ENCODE measurements at regions not wholly inside any gene's neighbourhood (a gene's known extent, or its start where the extent isn't known, plus 50 kb on each side); places are given as distances from the start of the nearest gene placed in this dataset.

DNA sequence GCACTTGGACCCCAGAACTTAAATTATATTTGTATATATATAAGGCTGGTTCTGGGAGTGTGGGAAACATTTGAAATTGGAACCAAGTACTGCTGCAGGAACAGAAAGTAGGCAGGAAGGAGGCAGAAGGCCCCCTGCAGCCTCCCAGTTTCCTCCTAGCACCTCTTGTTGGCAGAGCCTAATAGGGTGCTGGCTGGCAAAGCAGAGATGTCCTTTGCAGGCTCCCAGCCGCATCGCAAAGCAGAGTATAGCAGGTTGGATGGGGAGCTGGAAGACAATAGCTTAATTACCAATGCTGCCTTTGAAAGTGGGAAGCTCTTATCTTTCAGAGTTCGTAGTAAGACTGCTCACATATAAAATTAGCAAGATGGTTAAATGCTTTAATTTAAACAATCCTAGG is 370.8 kb upstream of the C11orf87 start:
- Histone ChIP-seq H3K4me2 (no peak overlapping the region), H3K9me3 (no peaks in the 10 kb centered on the region), H3K4me1 (no peaks in the 10 kb centered on the region), H3K27ac (no peak overlapping the region), H3K4me3 (no peak overlapping the region)
- FAIRE-seq (no peak), ATAC-seq (no peak), DNase-seq (ENCODE audit: low read depth in 1 of 2, low spot score in 1 of 2) (no peak)
- 79% methylated on average over 3 of the region's 3 CpGs for WGBS (ENCODE audit: missing lambda C conversion rate)
- CTCF ChIA-PET = no interaction called here
- TF ChIP-seq CHD4 (IDR thresholded peaks at IDR 0.05; ENCODE audit: borderline replicate concordance) = no peak
- no peak for TF ChIP-seq RAD21 (conservative IDR thresholded peaks at IDR 0.05 in 1 of 2, IDR thresholded peaks at IDR 0.05 in 1 of 2)
- TF ChIP-seq RFX5 (IDR thresholded peaks at IDR 0.05) = no peak
- POLR2A ChIA-PET = no interaction called here

DNA sequence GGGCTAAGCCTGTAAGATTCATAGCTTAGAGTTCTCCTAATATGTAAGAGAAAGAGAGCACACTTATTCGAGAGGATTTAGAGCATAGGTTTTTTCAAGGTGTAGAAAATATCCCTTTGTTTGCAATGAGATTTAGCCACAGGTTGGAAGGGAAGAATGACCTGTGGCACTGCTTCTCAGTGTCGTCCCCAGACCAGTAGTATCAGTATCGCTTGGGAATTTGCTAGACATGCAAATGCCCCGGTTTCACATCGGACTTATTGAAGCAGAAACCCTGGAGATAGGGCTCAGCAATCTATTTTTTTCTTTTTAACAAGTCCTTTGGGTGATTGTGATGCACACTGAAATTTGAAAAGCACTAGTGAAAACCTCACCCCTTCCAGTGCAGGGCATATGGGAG is 362.6 kb upstream of the C11orf87 start:
- ChIA-PET CTCF (no interaction called here), POLR2A (no interaction called here)
- DNase-seq (ENCODE audit: low read depth in 1 of 2, low spot score in 1 of 2) = no peak
- no peak for ATAC-seq
- no peaks in the 10 kb centered on the region for H3K9me3 ChIP-seq
- no peak overlapping the region for H3K27ac ChIP-seq
- no peak overlapping the region for H3K4me2 ChIP-seq
- no peak overlapping the region for H3K4me3 ChIP-seq
- WGBS (ENCODE audit: missing lambda C conversion rate) = 36% methylated on average over 5 of the region's 5 CpGs
- no peak for TF ChIP-seq RAD21 (conservative IDR thresholded peaks at IDR 0.05 in 1 of 2, IDR thresholded peaks at IDR 0.05 in 1 of 2)
- no peak for TF ChIP-seq MYC (IDR thresholded peaks at IDR 0.05; ENCODE audit: borderline replicate concordance, low read length)
- no peak for TF ChIP-seq ZNF302 (CRISPR knock-in tag; IDR thresholded peaks at IDR 0.05)
- no peak for TF ChIP-seq RCOR1 (IDR thresholded peaks at IDR 0.05; ENCODE audit: low read depth, low read length)
- TF ChIP-seq CHD4 (IDR thresholded peaks at IDR 0.05; ENCODE audit: borderline replicate concordance) = no peak
- TF ChIP-seq HDAC2 (IDR thresholded peaks at IDR 0.05) = no peak
- no peak for TF ChIP-seq ESRRA (IDR thresholded peaks at IDR 0.05; ENCODE audit: borderline replicate concordance, low read length)
- TF ChIP-seq JUNB (IDR thresholded peaks at IDR 0.05) = no peak
- FAIRE-seq = no peak
- no peaks in the 10 kb centered on the region for H3K4me1 ChIP-seq

DNA sequence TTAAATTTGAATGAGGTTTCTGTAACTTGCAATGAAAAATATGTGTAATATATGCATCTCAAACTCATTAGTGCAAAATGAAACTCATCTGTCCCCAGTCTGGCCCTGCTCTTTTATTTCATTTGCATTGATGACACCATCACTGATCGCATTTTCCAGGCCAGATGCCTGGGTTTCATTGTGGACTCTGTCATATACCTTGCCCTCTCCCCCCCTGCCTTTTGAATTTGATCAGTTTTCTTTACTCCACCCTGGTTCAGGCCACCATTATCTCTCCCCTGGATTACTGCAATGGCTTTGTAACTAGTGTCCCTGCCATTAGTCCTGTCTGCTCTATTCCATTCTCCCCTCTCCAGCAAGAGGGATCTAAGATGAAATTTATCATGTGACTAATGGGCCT is 360.6 kb upstream of the C11orf87 start:
- H3K4me3 ChIP-seq = no peak overlapping the region
- 92% methylated on average over 1 of the region's 1 CpG for WGBS (ENCODE audit: missing lambda C conversion rate)
- no peaks in the 10 kb centered on the region for H3K4me1 ChIP-seq
- no peaks in the 10 kb centered on the region for H3K9me3 ChIP-seq
- ATAC-seq (no peak), DNase-seq (ENCODE audit: low read depth in 1 of 2, low spot score in 1 of 2) (no peak), FAIRE-seq (no peak)
- H3K27ac ChIP-seq = no peak overlapping the region
- ChIA-PET POLR2A (no interaction called here), CTCF (interaction anchor here (0.6 kb wide), 1 partner anchor 591 kb away, joined by 3 read pairs; no protein-coding TSS in a partner anchor)
- no peak overlapping the region for H3K4me2 ChIP-seq
- no peak for TF ChIP-seq RAD21 (conservative IDR thresholded peaks at IDR 0.05 in 1 of 2, IDR thresholded peaks at IDR 0.05 in 1 of 2)
- no peak for TF ChIP-seq JUNB (IDR thresholded peaks at IDR 0.05)
- TF ChIP-seq FOSL2 (IDR thresholded peaks at IDR 0.05) = no peak
- TF ChIP-seq FOSL2 (CRISPR knock-in tag; IDR thresholded peaks at IDR 0.05) = no peak
- TF ChIP-seq ZNF302 (CRISPR knock-in tag; IDR thresholded peaks at IDR 0.05) = no peak
- no peak for TF ChIP-seq HOXB5 (CRISPR knock-in tag; IDR thresholded peaks at IDR 0.05)
- TF ChIP-seq HDAC2 (IDR thresholded peaks at IDR 0.05) = no peak
- no peak for TF ChIP-seq HOXA7 (CRISPR knock-in tag; IDR thresholded peaks at IDR 0.05)
- TF ChIP-seq, protein P1, sequence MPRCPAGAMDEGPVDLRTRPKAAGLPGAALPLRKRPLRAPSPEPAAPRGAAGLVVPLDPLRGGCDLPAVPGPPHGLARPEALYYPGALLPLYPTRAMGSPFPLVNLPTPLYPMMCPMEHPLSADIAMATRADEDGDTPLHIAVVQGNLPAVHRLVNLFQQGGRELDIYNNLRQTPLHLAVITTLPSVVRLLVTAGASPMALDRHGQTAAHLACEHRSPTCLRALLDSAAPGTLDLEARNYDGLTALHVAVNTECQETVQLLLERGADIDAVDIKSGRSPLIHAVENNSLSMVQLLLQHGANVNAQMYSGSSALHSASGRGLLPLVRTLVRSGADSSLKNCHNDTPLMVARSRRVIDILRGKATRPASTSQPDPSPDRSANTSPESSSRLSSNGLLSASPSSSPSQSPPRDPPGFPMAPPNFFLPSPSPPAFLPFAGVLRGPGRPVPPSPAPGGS (IDR thresholded peaks at IDR 0.05) = no peak
- TF ChIP-seq RNF2 (IDR thresholded peaks at IDR 0.05; ENCODE audit: borderline replicate concordance, low read depth) = no peak
- TF ChIP-seq, protein P2, sequence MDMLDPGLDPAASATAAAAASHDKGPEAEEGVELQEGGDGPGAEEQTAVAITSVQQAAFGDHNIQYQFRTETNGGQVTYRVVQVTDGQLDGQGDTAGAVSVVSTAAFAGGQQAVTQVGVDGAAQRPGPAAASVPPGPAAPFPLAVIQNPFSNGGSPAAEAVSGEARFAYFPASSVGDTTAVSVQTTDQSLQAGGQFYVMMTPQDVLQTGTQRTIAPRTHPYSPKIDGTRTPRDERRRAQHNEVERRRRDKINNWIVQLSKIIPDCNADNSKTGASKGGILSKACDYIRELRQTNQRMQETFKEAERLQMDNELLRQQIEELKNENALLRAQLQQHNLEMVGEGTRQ (IDR thresholded peaks at IDR 0.05) = no peak
- TF ChIP-seq, protein P3, sequence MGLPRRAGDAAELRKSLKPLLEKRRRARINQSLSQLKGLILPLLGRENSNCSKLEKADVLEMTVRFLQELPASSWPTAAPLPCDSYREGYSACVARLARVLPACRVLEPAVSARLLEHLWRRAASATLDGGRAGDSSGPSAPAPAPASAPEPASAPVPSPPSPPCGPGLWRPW (IDR thresholded peaks at IDR 0.05) = no peak

DNA sequence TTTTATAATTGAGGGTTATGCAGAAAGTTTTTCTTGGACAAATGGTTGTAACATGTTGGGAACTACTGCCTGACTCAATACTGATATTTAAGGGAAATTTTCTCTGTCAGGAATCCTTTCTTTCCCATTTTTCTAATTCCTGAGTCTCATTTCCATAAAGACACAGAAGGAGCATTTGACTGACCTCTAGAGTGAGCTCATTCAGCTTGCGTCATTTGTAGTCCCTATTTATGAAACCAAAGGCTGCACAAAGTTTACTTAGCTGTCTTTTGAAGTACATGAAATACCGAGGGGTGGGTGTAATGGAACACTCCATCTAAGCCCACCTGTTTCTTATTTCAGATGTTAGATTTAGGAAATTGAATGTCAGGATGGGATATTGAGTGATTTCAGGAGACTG is 359.5 kb upstream of the C11orf87 start:
- no peak for ATAC-seq
- no peaks in the 10 kb centered on the region for H3K4me1 ChIP-seq
- WGBS (ENCODE audit: missing lambda C conversion rate) = 75% methylated on average over 2 of the region's 2 CpGs

More for the DNA sequence above, 359.5 kb upstream of the C11orf87 start:
- Histone ChIP-seq H3K9me3 (no peaks in the 10 kb centered on the region), H3K4me3 (no peak overlapping the region), H3K27ac (no peak overlapping the region), H3K4me2 (no peak overlapping the region)
- FAIRE-seq (no peak), DNase-seq (ENCODE audit: low read depth in 1 of 2, low spot score in 1 of 2) (no peak)
- TF ChIP-seq, protein P4, sequence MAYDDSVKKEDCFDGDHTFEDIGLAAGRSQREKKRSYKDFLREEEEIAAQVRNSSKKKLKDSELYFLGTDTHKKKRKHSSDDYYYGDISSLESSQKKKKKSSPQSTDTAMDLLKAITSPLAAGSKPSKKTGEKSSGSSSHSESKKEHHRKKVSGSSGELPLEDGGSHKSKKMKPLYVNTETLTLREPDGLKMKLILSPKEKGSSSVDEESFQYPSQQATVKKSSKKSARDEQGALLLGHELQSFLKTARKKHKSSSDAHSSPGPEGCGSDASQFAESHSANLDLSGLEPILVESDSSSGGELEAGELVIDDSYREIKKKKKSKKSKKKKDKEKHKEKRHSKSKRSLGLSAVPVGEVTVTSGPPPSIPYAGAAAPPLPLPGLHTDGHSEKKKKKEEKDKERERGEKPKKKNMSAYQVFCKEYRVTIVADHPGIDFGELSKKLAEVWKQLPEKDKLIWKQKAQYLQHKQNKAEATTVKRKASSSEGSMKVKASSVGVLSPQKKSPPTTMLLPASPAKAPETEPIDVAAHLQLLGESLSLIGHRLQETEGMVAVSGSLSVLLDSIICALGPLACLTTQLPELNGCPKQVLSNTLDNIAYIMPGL (CRISPR knock-in tag; IDR thresholded peaks at IDR 0.05; ENCODE audit: borderline replicate concordance) = no peak
- TF ChIP-seq MAZ (IDR thresholded peaks at IDR 0.05; ENCODE audit: borderline replicate concordance, low read depth, low read length) (no peak), RARB (CRISPR knock-in tag; IDR thresholded peaks at IDR 0.05) (no peak), EHF (CRISPR knock-in tag; IDR thresholded peaks at IDR 0.05) (no peak), ZFP36 (IDR thresholded peaks at IDR 0.05; ENCODE audit: borderline replicate concordance, partially characterized antibody) (no peak), EHMT2 (IDR thresholded peaks at IDR 0.05; ENCODE audit: low read depth) (no peak), ZNF302 (CRISPR knock-in tag; IDR thresholded peaks at IDR 0.05) (no peak)
- TF ChIP-seq, protein P5, sequence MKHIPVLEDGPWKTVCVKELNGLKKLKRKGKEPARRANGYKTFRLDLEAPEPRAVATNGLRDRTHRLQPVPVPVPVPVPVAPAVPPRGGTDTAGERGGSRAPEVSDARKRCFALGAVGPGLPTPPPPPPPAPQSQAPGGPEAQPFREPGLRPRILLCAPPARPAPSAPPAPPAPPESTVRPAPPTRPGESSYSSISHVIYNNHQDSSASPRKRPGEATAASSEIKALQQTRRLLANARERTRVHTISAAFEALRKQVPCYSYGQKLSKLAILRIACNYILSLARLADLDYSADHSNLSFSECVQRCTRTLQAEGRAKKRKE (CRISPR knock-in tag; IDR thresholded peaks at IDR 0.05; ENCODE audit: low read depth) = no peak
- ChIA-PET POLR2A (no interaction called here), CTCF (interaction anchor here (0.9 kb wide), 1 partner anchor 13 kb away, joined by 3 read pairs; no protein-coding TSS in a partner anchor)
